GM23338 (cell line): ENCODE measurements at regions not wholly inside any gene's neighbourhood (a gene's known extent, or its start where the extent isn't known, plus 50 kb on each side); places are given as distances from the start of the nearest gene placed in this dataset.

ENCODE experiments used
- ATAC-seq: fragments of 200-7000 bp; cut with Tn5 transposase; 3 replicates; pipeline ENCODE4 v1.9.1; 2020
- DNase-seq: peaks from one replicate; pipeline ENCODE4 v3.0.0-alpha.2; 2015; ENCODE audit warnings: low spot score
- H2AFZ ChIP-seq: fragments of 200-600 bp; sonication (generic); 2 replicates; pipeline ENCODE4 v1.8.0; 2016; ENCODE audit warnings: antibody characterized with exemption, mild to moderate bottlenecking, moderate library complexity
- H3F3A ChIP-seq: fragments of 200-600 bp; sonication (generic); replicated peaks from 2 replicates; pipeline ENCODE4 v1.8.0; 2017; ENCODE audit warnings: antibody characterized with exemption, mixed run types, low read depth
- H3K27ac ChIP-seq: fragments of 200-600 bp; sonication (generic); 2 replicates; pipeline ENCODE4 v1.6.1; 2016; ENCODE audit warnings: low read depth
- H3K27me3 ChIP-seq: fragments of 200-600 bp; sonication (generic); 2 replicates; pipeline ENCODE4 v1.8.0; 2016; ENCODE audit warnings: mild to moderate bottlenecking, mixed run types, moderate library complexity; ENCODE audit not compliant: insufficient read depth
- H3K36me3 ChIP-seq: fragments of 200-600 bp; sonication (generic); 2 replicates; pipeline ENCODE4 v1.8.0; 2016; ENCODE audit warnings: mild to moderate bottlenecking; ENCODE audit not compliant: insufficient read depth
- H3K4me1 ChIP-seq: fragments of 200-600 bp; sonication (generic); 2 replicates; pipeline ENCODE4 v1.8.0; 2016; ENCODE audit warnings: mild to moderate bottlenecking, moderate library complexity; ENCODE audit not compliant: insufficient read depth
- H3K4me2 ChIP-seq: fragments of 200-600 bp; sonication (generic); 2 replicates; pipeline ENCODE4 v1.7.1; 2017; ENCODE audit warnings: mixed run types
- H3K4me3 ChIP-seq: fragments of 200-600 bp; sonication (generic); 2 replicates; pipeline ENCODE4 v1.6.1; 2016; ENCODE audit warnings: mixed run types
- H3K79me2 ChIP-seq: fragments of 200-600 bp; sonication (generic); replicated peaks from 2 replicates; pipeline ENCODE4 v1.8.0; 2017; ENCODE audit warnings: mild to moderate bottlenecking; ENCODE audit not compliant: insufficient read depth
- H3K9me2 ChIP-seq: fragments of 200-600 bp; sonication (generic); 2 replicates; pipeline ENCODE4 v1.8.0; 2017; ENCODE audit not compliant: insufficient read depth
- H4K20me1 ChIP-seq: fragments of 200-600 bp; sonication (generic); replicated peaks from 2 replicates; pipeline ENCODE4 v1.8.0; 2017; ENCODE audit warnings: mild to moderate bottlenecking; ENCODE audit not compliant: insufficient read depth
- H3K27ac Mint-ChIP-seq: 2 replicates; pipeline ENCODE4 v1.8.0; 2020; ENCODE audit warnings: inconsistent platforms, mild to moderate bottlenecking, moderate library complexity, mixed read lengths
- H3K27me3 Mint-ChIP-seq: 3 replicates; pipeline ENCODE4 v1.8.0; 2022; ENCODE audit warnings: low read depth, mild to moderate bottlenecking, moderate library complexity, mixed read lengths, inconsistent platforms; ENCODE audit not compliant: insufficient read depth, poor library complexity
- H3K36me3 Mint-ChIP-seq: 3 replicates; pipeline ENCODE4 v1.8.0; 2021; ENCODE audit warnings: low read depth, mild to moderate bottlenecking, inconsistent platforms, moderate library complexity, mixed read lengths
- H3K4me1 Mint-ChIP-seq: 3 replicates; pipeline ENCODE4 v1.8.0; 2020; ENCODE audit warnings: mild to moderate bottlenecking, inconsistent platforms, mixed read lengths
- H3K4me3 Mint-ChIP-seq: 3 replicates; pipeline ENCODE4 v1.8.0; 2021; ENCODE audit warnings: moderate library complexity, mild to moderate bottlenecking, inconsistent platforms, mixed read lengths
- H3K9me3 Mint-ChIP-seq: 3 replicates; pipeline ENCODE4 v1.8.0; 2020; ENCODE audit warnings: moderate library complexity, mild to moderate bottlenecking, inconsistent platforms, mixed read lengths
- CREB1 ChIP-seq: fragments of 250-450 bp; sonication (Bioruptor Pico); IDR thresholded peaks from 2 replicates; pipeline ENCODE4 v1.5.0; 2020; ENCODE audit warnings: low read depth, mild to moderate bottlenecking, moderate library complexity
- CTCF ChIP-seq, 2 experiments: fragments of 200-600 bp in 1 of 2; sonication (generic) in 1 of 2; conservative IDR thresholded peaks; 2 replicates each; pipeline versions ENCODE4 v1.5.1 to v1.6.1; 2016 to 2017; ENCODE audit warnings: antibody characterized with exemption in 2 of 2, low read depth in 2 of 2, mild to moderate bottlenecking in 2 of 2, moderate library complexity in 1 of 2
- EZH2 ChIP-seq: fragments of 200-600 bp; sonication (generic); IDR thresholded peaks from one replicate; pipeline ENCODE4 v1.8.0; 2017; ENCODE audit warnings: antibody characterized with exemption, mild to moderate bottlenecking, low read depth; ENCODE audit not compliant: unreplicated experiment
- EZH2phosphoT487 ChIP-seq: fragments of 200-600 bp; sonication (generic); IDR thresholded peaks from one replicate; pipeline ENCODE4 v1.8.1; 2018; ENCODE audit warnings: antibody characterized with exemption; ENCODE audit not compliant: unreplicated experiment
- JUNB ChIP-seq: IDR thresholded peaks from one replicate; pipeline ENCODE4 v1.6.1; 2016; ENCODE audit warnings: antibody characterized with exemption; ENCODE audit not compliant: unreplicated experiment
- NANOG ChIP-seq: IDR thresholded peaks from 2 replicates; pipeline ENCODE4 v1.6.1; 2016; ENCODE audit warnings: antibody characterized with exemption, borderline replicate concordance
- POLR2AphosphoS5 ChIP-seq: IDR thresholded peaks from 2 replicates; pipeline ENCODE4 v1.6.1; 2016; ENCODE audit warnings: antibody characterized with exemption, low read depth
- REST ChIP-seq: IDR thresholded peaks from one replicate; pipeline ENCODE4 v1.6.1; 2018; ENCODE audit warnings: antibody characterized with exemption; ENCODE audit not compliant: unreplicated experiment
- STAT1 ChIP-seq: IDR thresholded peaks from one replicate; pipeline ENCODE4 v1.6.1; 2016; ENCODE audit warnings: antibody characterized with exemption; ENCODE audit not compliant: unreplicated experiment
- ZNF114 ChIP-seq: fragments of 250-450 bp; sonication (Bioruptor Pico); IDR thresholded peaks from 2 replicates; pipeline ENCODE4 v1.5.0; 2020; ENCODE audit warnings: mild to moderate bottlenecking, moderate library complexity
- ZNF331 ChIP-seq: fragments of 250-450 bp; sonication (Bioruptor Pico); IDR thresholded peaks from 2 replicates; pipeline ENCODE4 v1.5.0; 2020; ENCODE audit warnings: low read depth, mild to moderate bottlenecking, moderate library complexity
- TF ChIP-seq, protein P1 (sequence below): IDR thresholded peaks from 2 replicates; pipeline ENCODE4 v1.6.1; 2016; ENCODE audit warnings: antibody characterized with exemption

GRCh38 chr2:8400196-8400595, 281.7 kb upstream of the ID2 start:
- Histone ChIP-seq H3K4me1 (no peaks in the 10 kb centered on the region), H2AFZ (no peak overlapping the region), H3F3A (peaks cover 10% of the 10 kb centered on the region), H3K4me2 (no peak overlapping the region), H3K9me2 (peaks cover 16% of the 10 kb centered on the region; the same call in 1 of the 2 replicates), H4K20me1 (no peaks in the 10 kb centered on the region), H3K36me3 (no peaks in the 10 kb centered on the region), H3K4me3 (no peak overlapping the region), H3K27ac (no peak overlapping the region), H3K79me2 (no peaks in the 10 kb centered on the region), H3K27me3 (no peaks in the 10 kb centered on the region)
- TF ChIP-seq JUNB (no peak), NANOG (no peak), EZH2phosphoT487 (no peak), EZH2 (no peak), ZNF331 (CRISPR knock-in tag) (no peak), STAT1 (no peak), ZNF114 (no peak), CTCF (conservative IDR thresholded peaks at IDR 0.05; ENCODE audit: low read depth in 2 of 2) (no peak)
- TF ChIP-seq, protein P1, sequence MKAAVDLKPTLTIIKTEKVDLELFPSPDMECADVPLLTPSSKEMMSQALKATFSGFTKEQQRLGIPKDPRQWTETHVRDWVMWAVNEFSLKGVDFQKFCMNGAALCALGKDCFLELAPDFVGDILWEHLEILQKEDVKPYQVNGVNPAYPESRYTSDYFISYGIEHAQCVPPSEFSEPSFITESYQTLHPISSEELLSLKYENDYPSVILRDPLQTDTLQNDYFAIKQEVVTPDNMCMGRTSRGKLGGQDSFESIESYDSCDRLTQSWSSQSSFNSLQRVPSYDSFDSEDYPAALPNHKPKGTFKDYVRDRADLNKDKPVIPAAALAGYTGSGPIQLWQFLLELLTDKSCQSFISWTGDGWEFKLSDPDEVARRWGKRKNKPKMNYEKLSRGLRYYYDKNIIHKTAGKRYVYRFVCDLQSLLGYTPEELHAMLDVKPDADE, result no peak
- Mint-ChIP-seq H3K27me3 (peaks cover 11% of the 10 kb centered on the region), H3K4me3 (no peak overlapping the region), H3K36me3 (peaks cover 3% of the 10 kb centered on the region; the same call in 1 of the 3 replicates), H3K9me3 (peaks cover 20% of the 10 kb centered on the region), H3K4me1 (no peaks in the 10 kb centered on the region), H3K27ac (no peak overlapping the region)
- ATAC-seq (no peak), DNase-seq (no peak)

- Histone ChIP-seq H3K79me2 (no peaks in the 10 kb centered on the region), H3K27me3 (no peaks in the 10 kb centered on the region), H3K4me3 (no peak overlapping the region), H3F3A (peaks cover 10% of the 10 kb centered on the region), H3K4me2 (no peak overlapping the region), H3K27ac (no peak overlapping the region), H3K4me1 (no peaks in the 10 kb centered on the region), H2AFZ (no peak overlapping the region), H3K36me3 (no peaks in the 10 kb centered on the region), H4K20me1 (no peaks in the 10 kb centered on the region), H3K9me2 (peaks cover 19% of the 10 kb centered on the region; the same call in 1 of the 2 replicates)
- H3K36me3 Mint-ChIP-seq, result peaks cover 3% of the 10 kb centered on the region; the same call in 1 of the 3 replicates
- peaks cover 9% of the 10 kb centered on the region for H3K27me3 Mint-ChIP-seq
- DNase-seq (no peak), ATAC-seq (no peak)
- H3K9me3 Mint-ChIP-seq, result peaks cover 18% of the 10 kb centered on the region
- H3K27ac Mint-ChIP-seq, result no peak overlapping the region
- H3K4me1 Mint-ChIP-seq, result no peaks in the 10 kb centered on the region
- no peak overlapping the region for H3K4me3 Mint-ChIP-seq
- TF ChIP-seq, protein P1, result no peak
- no peak for TF ChIP-seq POLR2AphosphoS5
- TF ChIP-seq REST, result no peak
- no peak for TF ChIP-seq STAT1
- no peak for TF ChIP-seq EZH2phosphoT487
- no peak for TF ChIP-seq CREB1 (CRISPR knock-in tag)
- TF ChIP-seq ZNF331 (CRISPR knock-in tag), result no peak
- TF ChIP-seq JUNB, result no peak
Measured at GRCh38 chr2:8402222-8402621, 279.6 kb upstream of the ID2 start.
